Neural cell (in vitro differentiated cells): ENCODE measurements at regions not wholly inside any gene's neighbourhood (a gene's known extent, or its start where the extent isn't known, plus 50 kb on each side); places are given as distances from the start of the nearest gene placed in this dataset.

Experiments
- H2AFZ ChIP-seq: fragments of 200-600, 300-800 bp; sonication (generic), shearing (Covaris generic); 2 replicates; pipeline ENCODE4 v1.6.0; 2014; ENCODE audit warnings: low read depth, mild to moderate bottlenecking, antibody characterized with exemption, low read length, moderate library complexity
- H3F3A ChIP-seq: fragments of 200-600 bp; shearing (Covaris generic); 2 replicates; pipeline ENCODE4 v1.6.1; 2016; ENCODE audit warnings: mild to moderate bottlenecking, moderate library complexity, mixed read lengths, antibody characterized with exemption, low read length; ENCODE audit not compliant: insufficient read depth, poor library complexity, severe bottlenecking
- H3K27ac ChIP-seq: fragments of 200-600, 300-800 bp; sonication (generic), shearing (Covaris generic); 2 replicates; pipeline ENCODE4 v1.5.1; 2014; ENCODE audit warnings: mild to moderate bottlenecking, low read length, moderate library complexity
- H3K27me3 ChIP-seq: fragments of 300-800, 200-600 bp; sonication (generic), shearing (Covaris generic); 2 replicates; pipeline ENCODE4 v1.6.0; 2014; ENCODE audit warnings: mild to moderate bottlenecking, low read depth, low read length, moderate library complexity; ENCODE audit not compliant: insufficient read depth
- H3K36me3 ChIP-seq: fragments of 300-800, 200-600 bp; sonication (generic), shearing (Covaris generic); 2 replicates; pipeline ENCODE4 v1.5.1; 2014; ENCODE audit warnings: mild to moderate bottlenecking, antibody characterized with exemption, low read length, moderate library complexity; ENCODE audit not compliant: insufficient read depth
- H3K4me2 ChIP-seq: fragments of 300-800, 200-600 bp; sonication (generic), shearing (Covaris generic); 2 replicates; pipeline ENCODE4 v1.6.0; 2014; ENCODE audit warnings: mild to moderate bottlenecking, low read length
- H3K4me3 ChIP-seq: fragments of 300-800, 200-600 bp; sonication (generic), shearing (Covaris generic); 2 replicates; pipeline ENCODE4 v1.5.1; 2014; ENCODE audit warnings: mild to moderate bottlenecking, low read length, moderate library complexity
- H3K79me2 ChIP-seq: fragments of 200-600 bp; shearing (Covaris generic); replicated peaks from 2 replicates; pipeline ENCODE4 v1.6.0; 2014; ENCODE audit warnings: mild to moderate bottlenecking, low read length, moderate library complexity; ENCODE audit not compliant: insufficient read depth
- H3K9ac ChIP-seq: fragments of 300-800, 200-600 bp; sonication (generic), shearing (Covaris generic); 2 replicates; pipeline ENCODE4 v1.6.1; 2016; ENCODE audit warnings: mild to moderate bottlenecking, low read length, mixed read lengths
- H3K9me2 ChIP-seq: fragments of 200-600 bp; shearing (Covaris generic); 2 replicates; pipeline ENCODE4 v1.6.1; 2016; ENCODE audit warnings: mild to moderate bottlenecking, low read length, mixed read lengths; ENCODE audit not compliant: insufficient read depth
- H3K9me3 ChIP-seq: fragments of 200-600, 300-800 bp; sonication (generic), shearing (Covaris generic); 2 replicates; pipeline ENCODE4 v1.6.1; 2016; ENCODE audit warnings: mild to moderate bottlenecking, mixed run types, low read length, moderate library complexity, mixed read lengths
- H4K20me1 ChIP-seq: fragments of 200-600 bp; shearing (Covaris generic); 2 replicates; pipeline ENCODE4 v1.6.1; 2016; ENCODE audit warnings: mild to moderate bottlenecking, mixed run types; ENCODE audit not compliant: insufficient read depth
- EP300 ChIP-seq: fragments of 450-650 bp; conservative IDR thresholded peaks from 2 replicates; pipeline ENCODE4 v1.6.1; 2014; ENCODE audit warnings: antibody characterized with exemption, mild to moderate bottlenecking, moderate library complexity; ENCODE audit not compliant: poor library complexity, severe bottlenecking
- EZH2 ChIP-seq: fragments of 200-600, 300-800 bp; shearing (Covaris generic), sonication (generic); IDR thresholded peaks from 2 replicates; pipeline ENCODE4 v1.6.1; 2014; ENCODE audit warnings: antibody characterized with exemption, low read length, borderline replicate concordance, mild to moderate bottlenecking; ENCODE audit not compliant: insufficient read depth, poor library complexity, severe bottlenecking
- MXI1 ChIP-seq: fragments of 450-650 bp; conservative IDR thresholded peaks from 2 replicates; pipeline ENCODE4 v1.6.1; 2014; ENCODE audit warnings: antibody characterized with exemption, mild to moderate bottlenecking; ENCODE audit not compliant: poor library complexity, severe bottlenecking
- POLR2AphosphoS5 ChIP-seq: IDR thresholded peaks from 2 replicates; pipeline ENCODE4 v1.6.1; 2012
- RAD21 ChIP-seq: fragments of 450-650 bp; conservative IDR thresholded peaks from 2 replicates; pipeline ENCODE4 v1.6.1; 2014; ENCODE audit warnings: antibody characterized with exemption, mild to moderate bottlenecking, moderate library complexity
- REST ChIP-seq: IDR thresholded peaks from 2 replicates; pipeline ENCODE4 v1.6.1; 2012; ENCODE audit warnings: borderline replicate concordance
- SMC3 ChIP-seq: fragments of 450-650 bp; conservative IDR thresholded peaks from 2 replicates; pipeline ENCODE4 v1.6.1; 2014; ENCODE audit warnings: antibody characterized with exemption, mild to moderate bottlenecking, moderate library complexity; ENCODE audit not compliant: poor library complexity
- TAF1 ChIP-seq: IDR thresholded peaks from 2 replicates; pipeline ENCODE4 v1.6.1; 2012; ENCODE audit warnings: low read depth
- TF ChIP-seq, protein P1 (sequence below): fragments of 450-650 bp; IDR thresholded peaks from 2 replicates; pipeline ENCODE4 v1.5.1; 2014; ENCODE audit warnings: antibody characterized with exemption, mild to moderate bottlenecking, moderate library complexity; ENCODE audit not compliant: poor library complexity, severe bottlenecking

GRCh38 chr4:83821493-83821892 is 285.6 kb downstream of the GPAT3 start:
- no peaks in the 10 kb centered on the region for H3K36me3 ChIP-seq
- TF ChIP-seq MXI1 (peak; percentile 29), RAD21 (no peak), REST (peak; percentile 86), TAF1 (no peak), SMC3 (no peak), EP300 (peak; percentile 30), POLR2AphosphoS5 (peak; percentile 71), EZH2 (no peak)
- TF ChIP-seq, protein P1, sequence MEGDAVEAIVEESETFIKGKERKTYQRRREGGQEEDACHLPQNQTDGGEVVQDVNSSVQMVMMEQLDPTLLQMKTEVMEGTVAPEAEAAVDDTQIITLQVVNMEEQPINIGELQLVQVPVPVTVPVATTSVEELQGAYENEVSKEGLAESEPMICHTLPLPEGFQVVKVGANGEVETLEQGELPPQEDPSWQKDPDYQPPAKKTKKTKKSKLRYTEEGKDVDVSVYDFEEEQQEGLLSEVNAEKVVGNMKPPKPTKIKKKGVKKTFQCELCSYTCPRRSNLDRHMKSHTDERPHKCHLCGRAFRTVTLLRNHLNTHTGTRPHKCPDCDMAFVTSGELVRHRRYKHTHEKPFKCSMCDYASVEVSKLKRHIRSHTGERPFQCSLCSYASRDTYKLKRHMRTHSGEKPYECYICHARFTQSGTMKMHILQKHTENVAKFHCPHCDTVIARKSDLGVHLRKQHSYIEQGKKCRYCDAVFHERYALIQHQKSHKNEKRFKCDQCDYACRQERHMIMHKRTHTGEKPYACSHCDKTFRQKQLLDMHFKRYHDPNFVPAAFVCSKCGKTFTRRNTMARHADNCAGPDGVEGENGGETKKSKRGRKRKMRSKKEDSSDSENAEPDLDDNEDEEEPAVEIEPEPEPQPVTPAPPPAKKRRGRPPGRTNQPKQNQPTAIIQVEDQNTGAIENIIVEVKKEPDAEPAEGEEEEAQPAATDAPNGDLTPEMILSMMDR, result no peak
- no peak overlapping the region for H3K4me2 ChIP-seq
- no peaks in the 10 kb centered on the region for H3K27me3 ChIP-seq
- no peaks in the 10 kb centered on the region for H3K9me3 ChIP-seq
- H3F3A ChIP-seq, result no peaks in the 10 kb centered on the region
- H4K20me1 ChIP-seq, result no peaks in the 10 kb centered on the region
- H3K27ac ChIP-seq, result peak overlapping the region; percentile 60
- no peaks in the 10 kb centered on the region for H3K79me2 ChIP-seq
- no peak overlapping the region for H3K4me3 ChIP-seq
- H3K9me2 ChIP-seq, result no peaks in the 10 kb centered on the region
- no peak overlapping the region for H3K9ac ChIP-seq
- no peak overlapping the region for H2AFZ ChIP-seq

- H2AFZ ChIP-seq, result no peak overlapping the region
- H3K79me2 ChIP-seq, result no peaks in the 10 kb centered on the region
- no peak overlapping the region for H3K4me3 ChIP-seq
- H3K9me2 ChIP-seq, result no peaks in the 10 kb centered on the region
- no peak overlapping the region for H3K9ac ChIP-seq
- no peaks in the 10 kb centered on the region for H3K36me3 ChIP-seq
- H3F3A ChIP-seq, result no peaks in the 10 kb centered on the region
- no peak overlapping the region for H3K27ac ChIP-seq
- no peak overlapping the region for H3K4me2 ChIP-seq
- TF ChIP-seq SMC3, result no peak
- TF ChIP-seq, protein P1, result no peak
- no peak for TF ChIP-seq EP300
- TF ChIP-seq MXI1, result no peak
- TF ChIP-seq EZH2, result no peak
- no peak for TF ChIP-seq RAD21
- TF ChIP-seq REST, result no peak
- no peak for TF ChIP-seq POLR2AphosphoS5
- no peak for TF ChIP-seq TAF1
- no peaks in the 10 kb centered on the region for H4K20me1 ChIP-seq
- H3K27me3 ChIP-seq, result no peaks in the 10 kb centered on the region
- H3K9me3 ChIP-seq, result no peaks in the 10 kb centered on the region
These were observed 283.7 kb downstream of the GPAT3 start for GRCh38 chr4:83819582-83819981.
